Lung microvascular endothelial cell (primary cell): ENCODE measurements at regions not wholly inside any gene's neighbourhood (a gene's known extent, or its start where the extent isn't known, plus 50 kb on each side); places are given as distances from the start of the nearest gene placed in this dataset.
A peak's percentile ranks its signal among the peaks of the same experiment; 100 is the strongest.

Source experiments
- DNase-seq, 2 donors: peaks; one replicate each; pipeline versions ENCODE4 v3.0.0 to v3.0.0-alpha.2; 2010; ENCODE audit warnings: low read depth in 2 of 2

- peak in 1 of 2 donors; percentile 22 for DNase-seq
Observed at GRCh38 chr3:23664459-23664858, 141.3 kb upstream of the UBE2E1 start.

GRCh38 chr3:23665741-23666140 is 140.0 kb upstream of the UBE2E1 start:
- peak in 1 of 2 donors; percentile 23 for DNase-seq

- DNase-seq: no peak
Observed at GRCh38 chr3:23666818-23667217, 138.9 kb upstream of the UBE2E1 start.

- no peak for DNase-seq
Observed at GRCh38 chr3:23667536-23668429, 138.0 kb upstream of the UBE2E1 start.

- peak; percentile 15 to 83 for DNase-seq
Observed at GRCh38 chr3:23668430-23668904, 137.3 kb upstream of the UBE2E1 start.

- no peak for DNase-seq
Observed at GRCh38 chr3:23669541-23670255, 136.1 kb upstream of the UBE2E1 start.

GRCh38 chr3:23671851-23672589 is 133.7 kb upstream of the UBE2E1 start:
- peak; percentile 35 to 50 for DNase-seq

- no peak for DNase-seq
Observed at GRCh38 chr3:23672628-23673027, 133.1 kb upstream of the UBE2E1 start.

GRCh38 chr3:23675010-23675409 is 130.7 kb upstream of the UBE2E1 start:
- no peak for DNase-seq

- DNase-seq: no peak
Observed at GRCh38 chr3:23676093-23676492, 129.7 kb upstream of the UBE2E1 start.

- no peak for DNase-seq
Observed at GRCh38 chr3:23682646-23683045, 123.1 kb upstream of the UBE2E1 start.

GRCh38 chr3:23685541-23686258 is 120.1 kb upstream of the UBE2E1 start:
- peak; percentile 93 to 98 for DNase-seq

- no peak for DNase-seq
Observed at GRCh38 chr3:23686519-23686918, 119.2 kb upstream of the UBE2E1 start.

GRCh38 chr3:23691357-23691895 is 114.3 kb upstream of the UBE2E1 start:
- DNase-seq: no peak

- peak; percentile 57 to 64 for DNase-seq
Observed at GRCh38 chr3:23696842-23697241, 108.9 kb upstream of the UBE2E1 start.

GRCh38 chr3:23697416-23697815 is 108.3 kb upstream of the UBE2E1 start:
- no peak for DNase-seq

GRCh38 chr3:23698652-23699313 is 107.0 kb upstream of the UBE2E1 start:
- DNase-seq: no peak

GRCh38 chr3:23700616-23701015 is 105.1 kb upstream of the UBE2E1 start:
- DNase-seq: no peak

- no peak for DNase-seq
Observed at GRCh38 chr3:23701716-23702597, 103.8 kb upstream of the UBE2E1 start.
